Glutamatergic neuron (in vitro differentiated cells): ENCODE measurements at regions not wholly inside any gene's neighbourhood (a gene's known extent, or its start where the extent isn't known, plus 50 kb on each side); places are given as distances from the start of the nearest gene placed in this dataset. TPM values are rescaled to one million over a fixed set of nuclear protein-coding genes. Genes with fewer than 3 reads are reported as not detected.

ENCODE experiments used
- DNase-seq: peaks from one replicate; pipeline ENCODE4 v3.0.0; 2022
- H3K27ac Mint-ChIP-seq: one replicate; pipeline ENCODE4 v1.8.0; 2020; ENCODE audit warnings: mild to moderate bottlenecking, mixed read lengths, inconsistent platforms; ENCODE audit not compliant: unreplicated experiment
- H3K27me3 Mint-ChIP-seq: one replicate; pipeline ENCODE4 v1.8.0; 2020; ENCODE audit warnings: mild to moderate bottlenecking, moderate library complexity, mixed read lengths, inconsistent platforms; ENCODE audit not compliant: unreplicated experiment
- H3K36me3 Mint-ChIP-seq: one replicate; pipeline ENCODE4 v1.8.0; 2020; ENCODE audit warnings: mild to moderate bottlenecking, mixed read lengths, inconsistent platforms; ENCODE audit not compliant: unreplicated experiment
- H3K4me1 Mint-ChIP-seq: one replicate; pipeline ENCODE4 v1.8.0; 2020; ENCODE audit warnings: mild to moderate bottlenecking, low read depth, mixed read lengths, inconsistent platforms; ENCODE audit not compliant: unreplicated experiment
- H3K4me3 Mint-ChIP-seq: one replicate; pipeline ENCODE4 v1.8.0; 2020; ENCODE audit warnings: mild to moderate bottlenecking, mixed read lengths, inconsistent platforms; ENCODE audit not compliant: unreplicated experiment
- H3K9me3 Mint-ChIP-seq: one replicate; pipeline ENCODE4 v1.8.0; 2020; ENCODE audit warnings: mild to moderate bottlenecking, moderate library complexity, mixed read lengths, inconsistent platforms; ENCODE audit not compliant: unreplicated experiment
- microRNA-seq: library from miRNA; unstranded; fragments of <30 nt; microRNA quantifications from one replicate; pipeline ENCODE4, GENCODE V29; 2020; ENCODE audit not compliant: unreplicated experiment
- TF ChIP-seq, protein P1 (sequence below): fragments of 200-600 bp; sonication (generic); IDR thresholded peaks from one replicate; pipeline ENCODE4 v1.5.0; 2021; ENCODE audit not compliant: partially characterized antibody, unreplicated experiment

DNA sequence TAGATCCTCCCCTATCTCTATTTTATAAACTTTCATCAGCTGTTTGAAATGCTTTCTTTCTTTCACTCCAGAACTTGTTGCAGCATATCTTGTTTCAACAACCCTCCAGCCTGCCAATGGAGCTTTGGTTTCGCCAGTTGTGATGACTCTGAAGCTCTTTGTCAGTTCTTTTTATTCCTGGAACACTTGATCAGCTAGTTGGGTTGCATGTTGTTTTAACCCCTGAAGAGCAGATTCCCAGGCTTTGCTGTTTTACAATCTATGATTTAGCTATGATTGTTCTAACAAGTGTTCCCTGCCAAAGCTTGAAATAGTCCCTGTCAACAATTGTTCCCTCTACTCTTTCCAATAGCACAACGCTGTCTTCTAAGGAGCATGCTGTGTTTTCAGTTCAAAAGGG lies 50.6 kb upstream of the FUT8 start:
- H3K27ac Mint-ChIP-seq: no peak overlapping the region
- H3K9me3 Mint-ChIP-seq: no peaks in the 10 kb centered on the region
- no peak overlapping the region for H3K4me3 Mint-ChIP-seq
- H3K27me3 Mint-ChIP-seq: peaks cover 6% of the 10 kb centered on the region
- TF ChIP-seq, protein P1, sequence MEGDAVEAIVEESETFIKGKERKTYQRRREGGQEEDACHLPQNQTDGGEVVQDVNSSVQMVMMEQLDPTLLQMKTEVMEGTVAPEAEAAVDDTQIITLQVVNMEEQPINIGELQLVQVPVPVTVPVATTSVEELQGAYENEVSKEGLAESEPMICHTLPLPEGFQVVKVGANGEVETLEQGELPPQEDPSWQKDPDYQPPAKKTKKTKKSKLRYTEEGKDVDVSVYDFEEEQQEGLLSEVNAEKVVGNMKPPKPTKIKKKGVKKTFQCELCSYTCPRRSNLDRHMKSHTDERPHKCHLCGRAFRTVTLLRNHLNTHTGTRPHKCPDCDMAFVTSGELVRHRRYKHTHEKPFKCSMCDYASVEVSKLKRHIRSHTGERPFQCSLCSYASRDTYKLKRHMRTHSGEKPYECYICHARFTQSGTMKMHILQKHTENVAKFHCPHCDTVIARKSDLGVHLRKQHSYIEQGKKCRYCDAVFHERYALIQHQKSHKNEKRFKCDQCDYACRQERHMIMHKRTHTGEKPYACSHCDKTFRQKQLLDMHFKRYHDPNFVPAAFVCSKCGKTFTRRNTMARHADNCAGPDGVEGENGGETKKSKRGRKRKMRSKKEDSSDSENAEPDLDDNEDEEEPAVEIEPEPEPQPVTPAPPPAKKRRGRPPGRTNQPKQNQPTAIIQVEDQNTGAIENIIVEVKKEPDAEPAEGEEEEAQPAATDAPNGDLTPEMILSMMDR: no peak
- no peaks in the 10 kb centered on the region for H3K36me3 Mint-ChIP-seq
- H3K4me1 Mint-ChIP-seq: peaks cover 2% of the 10 kb centered on the region
- DNase-seq: no peak

Small RNAs in the stretch of these regions (microRNA-seq; reads per million reads assigned to microRNA genes)
- not detected for gene MIR4708
